Breast epithelium (tissue), 3 donors: ENCODE measurements at regions not wholly inside any gene's neighbourhood (a gene's known extent, or its start where the extent isn't known, plus 50 kb on each side); places are given as distances from the start of the nearest gene placed in this dataset.

Experiments used
- POLR2A ChIP-seq: fragments of 450-650 bp; IDR thresholded peaks from one replicate; pipeline ENCODE4 v1.6.1; 2016; ENCODE audit warnings: antibody characterized with exemption, mild to moderate bottlenecking, moderate library complexity
- TF ChIP-seq, protein P1 (sequence below), 3 donors: fragments of 450-650 bp; IDR thresholded peaks; one replicate each; pipeline ENCODE4 v1.5.1; 2016 to 2017; ENCODE audit warnings: antibody characterized with exemption in 3 of 3, mild to moderate bottlenecking in 3 of 3, moderate library complexity in 3 of 3

DNA sequence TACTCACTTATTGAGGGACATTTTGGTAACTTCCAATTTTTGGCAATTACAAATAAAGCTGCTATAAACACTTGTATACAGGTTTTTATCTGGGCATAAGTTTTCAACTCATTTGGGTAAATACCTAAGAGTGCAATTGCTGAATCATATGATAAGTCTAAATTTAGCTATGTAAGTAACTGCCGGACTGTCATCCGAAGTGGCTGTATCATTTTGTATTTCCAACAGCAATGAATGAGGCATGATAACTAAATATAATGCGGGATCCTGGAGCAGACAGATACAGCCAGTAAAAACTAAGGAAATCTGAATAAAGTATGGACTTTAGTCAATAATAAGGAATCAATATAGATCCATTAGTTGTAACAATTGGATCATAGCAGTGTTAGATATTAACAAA lies 156.5 kb upstream of the RMP24 start:
- TF ChIP-seq, protein P1, sequence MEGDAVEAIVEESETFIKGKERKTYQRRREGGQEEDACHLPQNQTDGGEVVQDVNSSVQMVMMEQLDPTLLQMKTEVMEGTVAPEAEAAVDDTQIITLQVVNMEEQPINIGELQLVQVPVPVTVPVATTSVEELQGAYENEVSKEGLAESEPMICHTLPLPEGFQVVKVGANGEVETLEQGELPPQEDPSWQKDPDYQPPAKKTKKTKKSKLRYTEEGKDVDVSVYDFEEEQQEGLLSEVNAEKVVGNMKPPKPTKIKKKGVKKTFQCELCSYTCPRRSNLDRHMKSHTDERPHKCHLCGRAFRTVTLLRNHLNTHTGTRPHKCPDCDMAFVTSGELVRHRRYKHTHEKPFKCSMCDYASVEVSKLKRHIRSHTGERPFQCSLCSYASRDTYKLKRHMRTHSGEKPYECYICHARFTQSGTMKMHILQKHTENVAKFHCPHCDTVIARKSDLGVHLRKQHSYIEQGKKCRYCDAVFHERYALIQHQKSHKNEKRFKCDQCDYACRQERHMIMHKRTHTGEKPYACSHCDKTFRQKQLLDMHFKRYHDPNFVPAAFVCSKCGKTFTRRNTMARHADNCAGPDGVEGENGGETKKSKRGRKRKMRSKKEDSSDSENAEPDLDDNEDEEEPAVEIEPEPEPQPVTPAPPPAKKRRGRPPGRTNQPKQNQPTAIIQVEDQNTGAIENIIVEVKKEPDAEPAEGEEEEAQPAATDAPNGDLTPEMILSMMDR (IDR thresholded peaks at IDR 0.05), result no peak
- no peak for TF ChIP-seq POLR2A
